ENCODE measurements at regions not wholly inside any gene's neighbourhood (a gene's known extent, or its start where the extent isn't known, plus 50 kb on each side); places are given as distances from the start of the nearest gene placed in this dataset.

- TF ChIP-seq TAF1 (IDR thresholded peaks at IDR 0.05; ENCODE audit: low read depth, low read length) (no peak), POLR2AphosphoS5 (IDR thresholded peaks at IDR 0.05; ENCODE audit: low read depth, low read length) (no peak), POLR2A (IDR thresholded peaks at IDR 0.05; ENCODE audit: low read depth, low read length) (no peak), SPI1 (IDR thresholded peaks at IDR 0.05; ENCODE audit: low read depth, low read length) (no peak), PAX5 (IDR thresholded peaks at IDR 0.05; ENCODE audit: insufficient read depth, low read length, severe bottlenecking) (no peak)
Measured at GRCh38 chr1:55813618-55814017, 598.5 kb upstream of the USP24 start.
